DMS153 treated with DMSO at 0.1 percent for 48 hours (cell line): ENCODE measurements at regions not wholly inside any gene's neighbourhood (a gene's known extent, or its start where the extent isn't known, plus 50 kb on each side); places are given as distances from the start of the nearest gene placed in this dataset.
"Not testable (repeated sequence)": the region's sequence is repeated elsewhere in the genome, so short reads cannot be mapped to it uniquely, and the experiment has no call there.

Experiments used
- DNase-seq: peaks from one replicate; lab custom pipeline; 2025; ENCODE audit not compliant: unreplicated experiment; lab: John Stamatoyannopoulos, UW

DNA sequence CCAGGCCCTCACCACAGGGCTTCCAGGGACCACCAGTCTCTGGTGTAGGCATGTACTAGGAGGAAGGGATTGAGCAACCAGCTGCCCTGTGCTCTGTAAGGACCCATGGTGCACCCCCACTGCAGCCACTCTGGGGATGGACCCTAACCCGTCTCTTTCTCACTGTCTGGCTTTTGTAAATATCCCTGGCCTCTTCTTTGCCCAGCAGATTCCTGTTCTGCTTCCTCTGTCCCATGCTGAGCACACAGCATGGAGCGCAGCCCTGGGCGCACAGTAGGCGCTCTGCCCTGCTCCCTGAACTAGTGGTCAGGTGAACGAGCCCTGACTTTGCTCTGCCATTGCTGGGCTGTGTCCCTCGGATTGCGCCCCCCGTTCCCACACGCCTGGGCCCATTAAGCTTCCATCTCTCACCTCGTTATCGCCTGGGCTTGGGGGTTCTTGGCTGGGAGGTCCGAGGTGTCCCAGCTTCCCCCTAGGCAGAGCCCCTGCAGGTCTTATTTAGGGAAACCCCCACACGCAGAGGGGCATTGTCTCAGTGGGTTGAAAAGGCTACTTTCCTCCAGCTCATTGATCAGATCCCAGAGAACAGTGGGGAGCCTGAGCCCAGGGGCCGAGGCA lies 162.1 kb downstream of the MYCN start:
- DNase-seq, result no peak

GRCh38 chr2:16101196-16101595 lies 160.8 kb downstream of the MYCN start:
- DNase-seq, result no peak

- no peak for DNase-seq
Measured at GRCh38 chr2:16100006-16100405, 159.7 kb downstream of the MYCN start.

GRCh38 chr2:16099326-16099725 lies 159.0 kb downstream of the MYCN start:
- DNase-seq, result no peak

DNA sequence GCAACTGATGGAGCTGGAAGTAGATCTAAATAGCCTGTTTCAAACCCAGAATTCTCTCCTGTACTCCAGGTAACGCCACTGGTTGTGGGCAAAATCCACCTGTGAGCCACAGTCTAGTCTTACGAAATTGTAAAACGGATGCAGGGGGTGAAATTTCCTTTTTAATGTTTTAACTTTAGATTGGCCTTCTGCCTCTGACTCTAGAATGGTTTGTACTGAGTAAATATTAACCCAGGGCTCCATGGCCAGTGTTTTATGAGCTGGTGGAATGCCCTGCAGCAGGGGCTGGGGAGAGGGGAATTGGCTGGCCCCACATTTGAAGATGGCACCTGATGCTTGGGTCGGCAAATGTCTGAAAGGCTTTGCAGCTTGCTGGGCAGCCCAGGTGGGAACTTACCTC lies 156.6 kb downstream of the MYCN start:
- DNase-seq, result no peak

- not testable (repeated sequence) for DNase-seq
Measured at GRCh38 chr2:16095483-16095882, 155.1 kb downstream of the MYCN start.

DNA sequence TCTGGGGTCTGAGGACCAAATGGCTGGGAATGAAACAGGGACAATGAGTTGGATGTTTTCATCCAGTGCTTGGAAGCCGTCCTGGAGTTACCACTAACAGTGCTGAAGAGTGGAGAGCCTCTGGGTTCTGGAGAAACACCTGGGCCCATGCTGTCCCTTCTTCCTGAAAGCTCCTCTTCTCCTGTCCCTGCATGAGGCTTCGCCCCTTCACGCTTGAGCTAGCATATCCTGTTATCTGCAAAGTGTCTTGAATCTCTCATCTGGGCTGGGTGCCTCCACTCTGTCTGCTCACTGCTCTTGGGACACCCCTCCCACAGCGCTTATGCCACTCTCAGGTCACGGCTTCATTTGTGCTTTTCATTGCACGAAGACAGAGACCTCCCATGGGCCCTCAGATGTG lies 154.5 kb downstream of the MYCN start:
- no peak for DNase-seq

DNA sequence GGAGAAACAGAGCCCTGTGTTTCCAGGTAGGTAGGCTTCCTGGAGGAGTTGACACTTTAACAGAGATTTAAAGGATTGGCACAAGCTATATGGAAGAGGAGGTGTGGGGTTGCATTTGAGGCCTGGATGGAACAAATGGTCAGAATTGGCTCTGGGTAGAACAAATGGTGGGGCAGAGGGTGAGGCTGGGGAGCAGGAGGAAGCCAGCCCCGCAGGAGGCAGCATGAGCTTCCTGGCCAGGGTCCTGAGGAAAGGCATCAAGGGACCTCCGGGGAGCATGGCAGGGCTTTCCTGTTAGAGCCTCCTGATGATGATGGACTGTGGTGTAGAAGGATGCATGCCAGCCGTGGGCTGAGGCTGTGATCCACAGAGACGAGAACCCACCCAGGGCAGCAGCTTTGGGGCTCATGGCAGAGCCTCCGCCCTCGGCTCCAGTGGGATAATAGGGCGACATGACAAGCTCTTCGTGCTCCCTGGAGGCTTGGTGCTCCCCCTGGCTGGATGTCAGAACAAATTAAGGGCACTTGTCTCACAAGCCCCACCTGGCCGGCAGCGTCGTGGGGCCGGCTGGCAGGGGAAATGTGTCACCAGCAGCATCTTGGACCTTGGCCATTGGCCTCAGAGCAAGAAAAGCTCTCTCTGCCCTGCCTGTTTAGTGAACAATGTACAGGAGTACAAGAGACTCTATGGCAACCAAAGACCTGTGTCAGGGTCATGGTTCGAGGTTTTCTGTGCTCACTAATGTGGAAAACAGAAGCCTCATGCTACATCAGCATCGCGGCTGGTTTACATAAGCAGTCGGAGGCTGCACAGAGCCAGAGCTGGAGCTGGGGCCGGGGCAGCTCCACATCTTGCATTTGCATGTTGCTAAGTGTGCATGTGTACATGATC lies 153.5 kb downstream of the MYCN start:
- no peak for DNase-seq

DNA sequence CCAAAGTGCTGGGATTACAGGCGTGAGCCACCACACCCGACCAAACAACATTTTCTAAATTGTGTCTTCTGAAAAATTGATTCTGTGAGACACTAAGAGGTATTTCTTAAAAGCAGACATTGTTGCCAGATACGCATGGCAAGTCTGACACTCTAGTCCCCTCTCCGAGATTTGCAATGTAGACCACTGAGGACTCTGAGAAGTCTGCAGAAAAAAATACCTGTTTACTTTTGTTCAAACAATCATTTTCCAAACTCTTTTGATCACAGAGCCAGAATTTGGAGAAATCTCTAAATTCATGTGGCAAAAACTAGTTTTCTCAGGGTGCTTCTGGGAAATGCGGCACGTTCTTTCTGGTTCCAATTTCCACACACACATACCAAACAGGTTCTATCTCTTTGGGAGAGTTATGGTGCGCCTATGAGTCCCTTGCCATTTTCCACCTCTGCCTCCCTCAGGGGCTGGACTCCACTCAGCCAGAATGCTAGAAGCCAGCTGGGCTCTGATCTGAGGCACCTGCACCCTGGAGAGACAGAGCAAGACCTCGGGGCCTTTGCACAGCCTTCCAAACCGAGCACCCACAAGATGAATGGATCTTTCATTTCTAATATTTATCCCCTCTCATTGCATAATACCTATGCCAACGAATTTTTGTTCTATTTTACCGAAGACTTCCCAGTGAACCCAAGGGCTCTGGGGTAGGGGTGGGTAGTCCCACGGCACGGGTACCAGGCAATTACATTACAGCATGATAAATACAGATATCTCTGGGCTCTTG lies 152.7 kb downstream of the MYCN start:
- no peak for DNase-seq

GRCh38 chr2:16091576-16092282 lies 151.4 kb downstream of the MYCN start:
- DNase-seq, result no peak

DNA sequence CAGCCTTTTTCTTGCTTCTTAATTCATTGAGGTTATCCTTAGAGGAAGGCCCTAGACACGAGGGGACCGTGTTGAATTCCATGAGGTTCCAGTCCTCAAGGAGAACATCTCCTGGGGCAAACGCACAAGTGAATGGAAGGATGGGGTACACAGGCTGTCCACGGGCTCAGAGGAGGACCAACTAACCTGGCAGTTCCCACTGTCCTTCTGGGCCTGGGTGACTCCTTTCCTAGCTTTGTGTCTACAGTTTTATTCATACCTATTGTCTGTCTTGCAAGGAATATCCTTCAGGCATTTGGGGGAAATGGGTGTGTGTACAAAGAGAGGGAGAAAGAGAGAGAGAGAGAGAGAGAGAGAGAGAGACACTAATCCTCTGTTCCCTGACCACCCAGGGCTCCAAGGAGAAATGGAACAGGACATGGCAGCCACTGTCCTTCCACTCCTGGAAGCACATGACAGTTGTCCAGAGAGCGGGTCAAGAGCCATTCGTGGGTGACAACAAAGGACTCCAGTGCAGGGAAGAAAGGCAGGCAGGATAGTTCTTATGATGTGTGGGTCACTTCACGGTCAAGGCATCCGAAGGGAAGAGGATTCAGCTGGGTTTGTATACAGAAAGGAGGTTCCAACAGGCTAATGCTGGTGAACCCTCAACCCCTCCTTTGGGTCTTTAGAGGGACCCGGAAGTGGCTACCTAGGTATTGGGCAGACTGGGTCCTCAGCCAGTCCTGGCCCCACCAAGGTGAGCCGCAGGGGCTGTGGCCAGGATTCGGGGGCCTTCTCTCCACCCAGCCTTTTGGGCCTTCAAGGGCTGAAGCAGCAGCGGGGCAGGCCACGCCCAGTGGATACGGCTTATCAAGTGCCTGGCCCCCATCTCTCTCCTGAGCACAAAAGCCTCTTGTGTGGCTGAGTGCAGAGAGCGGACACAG lies 150.6 kb downstream of the MYCN start:
- no peak for DNase-seq

- DNase-seq, result not testable (repeated sequence)
Measured at GRCh38 chr2:16089491-16089890, 149.1 kb downstream of the MYCN start.

DNA sequence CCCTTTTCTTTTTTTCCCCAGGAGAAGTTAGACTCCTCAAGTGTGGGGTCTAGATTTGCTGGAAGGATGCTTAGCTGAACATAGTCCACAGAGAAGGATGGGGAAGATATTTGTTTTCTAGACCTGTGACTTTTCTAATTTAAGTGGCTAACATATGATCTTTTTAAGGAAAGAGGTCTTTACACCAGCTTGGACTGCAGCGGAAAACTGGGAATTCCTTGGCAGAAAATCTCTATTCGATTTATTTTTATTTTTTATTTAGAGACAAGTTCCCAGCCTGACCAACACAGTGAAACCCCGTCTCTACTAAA lies 148.4 kb downstream of the MYCN start:
- DNase-seq, result no peak

GRCh38 chr2:16088035-16088801 lies 147.9 kb downstream of the MYCN start:
- no peak for DNase-seq

DNA sequence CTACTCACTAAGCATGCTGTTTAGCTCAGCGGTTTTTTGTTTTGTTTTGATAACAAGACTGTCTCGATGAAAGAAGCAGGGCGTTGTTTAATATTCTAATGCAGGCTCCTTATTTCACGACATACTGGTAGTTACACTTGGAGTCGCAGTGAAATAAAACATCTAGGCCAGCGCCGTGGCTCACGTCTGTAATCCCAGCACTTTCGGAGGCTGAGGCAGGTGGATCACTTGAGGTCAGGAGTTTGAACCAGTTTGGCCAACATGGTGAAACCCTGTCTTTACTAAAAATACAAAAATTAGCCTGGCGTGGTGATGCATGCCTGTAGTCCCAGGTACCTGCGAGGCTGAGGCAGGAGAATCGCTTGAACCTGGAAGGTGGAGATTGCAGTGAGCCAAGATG lies 145.8 kb downstream of the MYCN start:
- DNase-seq, result not testable (repeated sequence)

- DNase-seq, result no peak
Measured at GRCh38 chr2:16085073-16085472, 144.7 kb downstream of the MYCN start.

DNA sequence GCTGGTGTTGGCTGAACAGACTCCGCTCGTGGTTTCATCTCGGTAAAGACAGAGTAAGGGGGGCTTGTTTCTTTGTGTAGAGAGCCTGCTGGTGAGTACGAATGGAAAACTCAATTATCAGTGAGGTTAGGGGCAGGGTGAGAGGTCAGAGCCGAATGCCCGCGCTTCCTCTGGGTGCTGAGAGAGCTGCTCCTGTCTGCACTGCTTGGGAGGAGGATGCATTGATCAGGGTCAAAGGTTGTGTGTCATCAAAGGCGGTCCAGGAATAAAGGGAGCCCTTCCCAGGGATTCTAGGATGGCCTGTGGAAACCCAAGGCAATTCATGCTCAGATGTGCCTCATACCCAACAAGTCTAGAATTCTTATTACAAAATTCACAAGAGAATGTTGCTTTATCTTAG lies 143.9 kb downstream of the MYCN start:
- no peak for DNase-seq

DNA sequence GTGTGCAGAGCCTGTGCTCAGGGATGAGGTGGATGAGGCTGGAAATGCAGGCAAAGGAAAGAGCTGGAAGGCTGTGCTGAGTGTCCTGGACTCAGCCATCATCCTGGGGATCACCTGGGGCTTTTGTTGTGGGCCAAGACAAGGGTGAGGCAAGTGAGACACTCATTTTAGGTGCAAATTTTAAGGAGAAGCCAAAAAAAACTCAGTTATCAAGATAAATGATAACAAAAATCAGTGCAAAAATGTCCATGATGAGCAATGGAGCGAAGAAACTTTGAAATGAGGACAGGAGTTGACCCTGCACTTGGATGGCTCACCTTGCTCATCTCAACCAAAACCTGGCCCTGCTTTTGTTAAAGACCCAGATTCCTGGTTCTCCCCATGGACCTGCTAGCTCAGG lies 141.9 kb downstream of the MYCN start:
- DNase-seq, result no peak
